ENCODE measurements at regions not wholly inside any gene's neighbourhood (a gene's known extent, or its start where the extent isn't known, plus 50 kb on each side); places are given as distances from the start of the nearest gene placed in this dataset.

GRCh38 chr3:88779482-88779881, 327.9 kb upstream of the EPHA3 start:
- TF ChIP-seq POLR2A (IDR thresholded peaks at IDR 0.05; ENCODE audit: low read length) (no peak), RFX5 (IDR thresholded peaks at IDR 0.05) (no peak), MAX (IDR thresholded peaks at IDR 0.05) (no peak), CTCF (IDR thresholded peaks at IDR 0.05) (no peak), MYC (IDR thresholded peaks at IDR 0.05; ENCODE audit: borderline replicate concordance, low read length) (no peak), SMC3 (IDR thresholded peaks at IDR 0.05) (no peak), ZC3H11A (IDR thresholded peaks at IDR 0.05) (no peak), TP53 (CRISPR knock-in tag; IDR thresholded peaks at IDR 0.05) (no peak)
